ENCODE measurements at regions not wholly inside any gene's neighbourhood (a gene's known extent, or its start where the extent isn't known, plus 50 kb on each side); places are given as distances from the start of the nearest gene placed in this dataset.
"Not testable (repeated sequence)": the region's sequence is repeated elsewhere in the genome, so short reads cannot be mapped to it uniquely, and the experiment has no call there.

DNA sequence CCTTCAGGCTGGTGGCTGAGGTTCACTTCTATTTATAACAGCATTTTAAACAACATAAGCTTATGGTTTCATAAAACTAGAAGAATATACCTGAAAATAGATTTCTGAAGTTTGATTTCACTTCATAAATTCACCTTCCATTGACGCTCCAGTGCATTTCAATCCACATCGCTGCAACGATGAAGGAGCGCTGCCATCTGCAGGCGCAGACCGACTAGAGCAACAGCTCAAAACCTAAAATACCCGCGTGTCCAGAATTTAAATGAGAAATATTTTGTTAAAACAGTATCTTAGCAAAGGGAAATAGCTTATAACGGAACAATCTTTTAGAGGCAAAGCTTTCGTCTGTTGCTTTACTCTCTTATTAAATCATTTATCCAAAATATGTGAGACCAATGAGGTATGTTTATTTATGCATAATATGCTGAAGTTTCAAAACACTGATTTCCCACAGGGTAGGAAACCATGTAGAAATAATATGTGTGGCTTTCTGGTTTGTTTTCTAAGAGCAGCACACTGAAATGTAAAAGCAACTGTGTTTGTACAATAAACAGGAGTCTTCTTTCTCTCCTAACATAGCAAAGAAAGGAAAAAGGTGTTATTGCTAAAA is 816.4 kb upstream of the FRG1 start:
- no peak for DNase-seq

DNA sequence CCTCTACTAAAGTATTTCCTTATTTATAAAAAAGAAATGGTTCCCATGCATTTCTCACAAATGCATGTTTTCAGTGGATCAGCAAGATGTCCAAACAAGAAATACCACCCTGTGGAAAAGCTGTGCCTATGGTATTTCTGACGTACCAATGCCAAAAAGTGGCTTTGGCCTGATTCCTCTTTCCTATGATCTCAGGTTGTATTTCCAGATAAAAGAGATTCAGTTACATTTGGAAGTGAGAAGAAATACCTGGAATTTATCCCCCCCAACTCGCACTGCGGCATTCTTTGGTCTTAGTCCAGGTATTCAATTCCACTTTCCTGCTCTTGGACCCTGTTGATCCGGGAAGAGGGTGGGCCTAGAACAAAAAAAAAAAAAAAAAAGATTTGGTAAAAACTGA is 815.9 kb upstream of the FRG1 start:
- DNase-seq: no peak

- DNase-seq: no peak
Observed at GRCh38 chr4:189126040-189126439, 814.6 kb upstream of the FRG1 start.

DNA sequence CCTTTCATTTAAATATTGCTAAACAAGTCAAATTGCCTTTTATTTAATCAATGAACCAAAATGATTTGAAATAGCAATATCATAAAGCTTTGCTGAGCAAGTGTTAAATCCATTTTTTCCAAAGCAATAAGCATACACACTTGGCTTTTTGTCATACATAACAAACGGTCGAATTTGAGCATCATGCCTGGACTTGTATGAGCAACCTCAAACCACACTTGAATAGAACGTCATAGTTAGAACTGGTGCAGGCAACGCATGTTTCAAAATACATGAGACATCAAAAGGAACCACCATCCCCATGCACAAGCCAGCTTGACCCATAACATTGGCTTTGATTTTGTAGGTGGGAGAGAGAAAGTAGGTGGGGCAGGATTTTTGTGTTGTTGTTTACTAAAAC is 812.3 kb upstream of the FRG1 start:
- no peak for DNase-seq

DNA sequence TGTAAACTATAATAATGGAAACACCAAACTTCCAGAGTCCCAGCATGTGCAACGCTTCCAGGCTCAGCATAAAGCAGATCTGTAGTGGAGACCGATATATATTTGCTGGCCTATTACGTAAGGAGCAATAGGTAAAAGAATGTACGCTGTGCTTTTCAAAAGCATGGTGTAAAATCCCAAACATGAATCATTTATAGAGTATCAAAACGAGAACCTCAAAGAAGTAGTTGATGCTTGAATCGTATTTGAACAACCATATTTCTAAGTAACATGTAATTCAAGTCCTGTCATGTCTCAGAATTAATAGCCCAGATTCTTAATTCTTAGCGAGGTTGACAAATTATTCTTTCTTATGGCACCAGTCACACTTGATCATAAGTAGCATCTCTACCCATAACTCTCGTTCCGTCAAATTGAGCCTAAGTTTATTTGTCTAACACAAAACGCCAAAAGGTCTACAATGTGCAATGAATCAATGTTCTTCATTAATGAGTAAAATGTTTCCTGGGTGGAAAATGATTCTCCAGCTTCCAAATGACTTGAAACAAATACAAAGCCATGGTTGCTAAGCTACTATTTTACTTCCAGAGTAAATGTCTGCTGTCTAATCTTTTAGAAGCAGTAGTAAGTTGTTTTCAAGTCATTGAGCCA is 811.5 kb upstream of the FRG1 start:
- DNase-seq: no peak

GRCh38 chr4:189131118-189131517 is 809.6 kb upstream of the FRG1 start:
- no peak for DNase-seq

GRCh38 chr4:189136462-189136861 is 804.2 kb upstream of the FRG1 start:
- no peak for DNase-seq

GRCh38 chr4:189143263-189143952 is 797.3 kb upstream of the FRG1 start:
- no peak for DNase-seq

GRCh38 chr4:189147005-189147929 is 793.4 kb upstream of the FRG1 start:
- no peak for DNase-seq

- DNase-seq: not testable (repeated sequence)
Observed at GRCh38 chr4:189155083-189155482, 785.6 kb upstream of the FRG1 start.

DNA sequence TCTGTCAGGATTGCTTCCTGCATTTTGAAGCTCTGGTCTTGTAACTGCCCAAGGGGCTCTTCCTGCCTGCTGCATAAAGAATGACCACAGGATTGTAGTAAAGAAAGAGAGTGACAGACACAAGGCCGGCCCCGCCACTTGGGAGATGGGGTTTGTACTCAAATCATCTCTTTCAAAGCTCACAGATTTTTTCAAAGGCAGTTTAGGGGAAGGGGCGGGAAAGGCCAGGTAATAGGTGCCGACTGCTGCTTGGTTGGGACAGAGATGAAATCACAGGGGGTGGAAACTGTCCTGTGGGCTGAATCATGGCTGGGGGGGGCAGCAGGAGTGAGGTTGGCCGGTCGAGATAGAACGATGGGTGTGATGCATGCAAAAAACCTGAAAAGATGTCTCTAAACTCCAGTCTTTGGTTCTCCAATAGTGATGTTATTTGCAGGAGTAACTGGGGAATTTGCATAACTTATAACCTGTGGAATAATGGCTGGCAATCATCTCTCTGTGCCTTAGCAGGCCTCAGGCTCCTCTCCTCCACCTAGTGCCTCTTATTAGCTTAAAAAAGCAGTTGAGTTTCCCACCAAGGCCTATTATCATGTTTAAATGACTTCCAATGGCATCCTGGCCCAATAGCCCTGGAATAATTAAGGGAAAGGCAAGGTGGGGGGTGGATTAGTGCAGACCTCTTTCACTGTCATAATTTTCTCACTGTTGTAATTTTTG is 778.4 kb upstream of the FRG1 start:
- DNase-seq: no peak

- no peak for DNase-seq
Observed at GRCh38 chr4:189162888-189163287, 777.8 kb upstream of the FRG1 start.

GRCh38 chr4:189176002-189176401 is 764.7 kb upstream of the FRG1 start:
- DNase-seq: no peak

GRCh38 chr4:189177130-189177529 is 763.5 kb upstream of the FRG1 start:
- no peak for DNase-seq

GRCh38 chr4:189178125-189178746 is 762.4 kb upstream of the FRG1 start:
- DNase-seq: no peak

- no peak for DNase-seq
Observed at GRCh38 chr4:189185810-189186432, 754.8 kb upstream of the FRG1 start.

DNA sequence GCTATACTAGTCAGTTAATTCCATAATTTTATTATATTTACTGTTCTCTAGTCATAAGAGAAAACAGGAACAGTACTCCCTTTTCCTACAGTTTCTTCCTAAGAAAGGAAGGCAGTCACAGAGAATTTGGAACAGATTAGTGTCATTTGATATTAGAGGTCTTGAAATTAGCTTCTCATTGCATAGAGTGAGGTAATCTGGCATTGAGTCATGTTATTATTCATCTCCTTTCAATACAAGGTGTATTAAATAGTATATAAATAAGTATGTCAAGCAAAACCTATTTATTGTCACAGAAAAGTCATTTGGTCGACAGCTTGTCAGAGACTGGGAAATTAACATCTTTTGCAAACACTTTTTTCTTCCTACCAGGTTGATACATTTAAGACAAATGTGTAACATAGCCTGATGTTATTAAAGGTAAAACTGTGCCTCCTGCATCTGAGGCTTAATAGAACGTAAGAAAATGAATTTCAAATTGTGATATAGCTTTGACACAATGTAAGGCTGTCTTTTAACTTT is 753.1 kb upstream of the FRG1 start:
- no peak for DNase-seq

GRCh38 chr4:189198624-189199023 is 742.0 kb upstream of the FRG1 start:
- no peak for DNase-seq

DNA sequence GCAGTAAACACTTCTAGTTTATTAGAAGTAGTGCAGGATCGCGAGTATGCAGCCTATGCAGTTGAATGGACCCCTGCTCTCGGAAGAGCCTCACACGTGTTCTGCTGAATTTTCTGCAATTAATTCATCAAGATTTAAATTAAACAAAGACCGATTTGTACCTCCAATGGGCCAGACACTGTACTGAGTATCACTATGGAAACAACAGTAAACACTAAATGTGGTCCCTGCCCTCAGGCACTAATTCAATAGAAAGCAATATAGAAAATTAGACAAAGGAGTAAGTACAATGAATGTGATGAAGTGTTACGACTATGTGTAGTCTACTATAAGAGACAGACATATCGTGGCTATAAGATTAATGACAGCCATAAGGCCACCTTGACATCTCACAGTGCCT is 740.3 kb upstream of the FRG1 start:
- no peak for DNase-seq

DNA sequence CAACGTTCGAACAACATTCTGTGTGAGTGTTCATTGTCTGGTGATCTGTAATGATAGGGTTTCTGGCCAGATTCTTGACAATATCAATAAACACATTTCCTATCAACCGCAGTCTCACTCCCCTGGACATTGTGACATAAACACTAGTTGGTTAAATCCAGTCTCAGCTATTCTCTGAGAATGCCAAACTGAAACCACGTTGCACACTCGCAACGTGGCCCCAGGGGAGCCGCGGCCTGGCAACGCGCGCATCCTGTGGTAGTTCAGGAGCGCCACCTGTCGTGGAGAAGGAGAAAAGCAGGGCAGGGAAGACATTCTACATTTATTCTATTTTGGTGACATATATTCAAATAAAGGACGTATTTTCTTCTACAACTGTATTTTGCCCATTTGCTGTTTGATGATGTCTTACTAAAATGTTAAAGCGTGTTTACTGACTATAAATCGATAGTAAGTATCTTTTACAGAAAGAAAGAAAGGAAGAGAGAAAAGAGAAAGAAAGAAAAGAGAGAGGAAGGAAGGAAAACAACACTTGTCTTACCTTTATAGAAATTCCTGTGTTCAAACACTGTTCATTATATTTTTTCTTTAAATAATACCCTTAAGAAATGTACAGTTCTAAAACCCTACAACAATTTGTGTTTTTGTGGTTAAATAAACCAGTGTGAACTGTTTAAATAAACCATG is 738.3 kb upstream of the FRG1 start:
- peak in 1 of 5 experiments; percentile 72 for DNase-seq

GRCh38 chr4:189202869-189203271 is 737.8 kb upstream of the FRG1 start:
- DNase-seq: peak in 1 of 5 experiments; percentile 68

Measured in T-helper 2 cell (primary cell).